ENCODE measurements at regions not wholly inside any gene's neighbourhood (a gene's known extent, or its start where the extent isn't known, plus 50 kb on each side); places are given as distances from the start of the nearest gene placed in this dataset.
A peak's percentile ranks its signal among the peaks of the same experiment; 100 is the strongest.

DNA sequence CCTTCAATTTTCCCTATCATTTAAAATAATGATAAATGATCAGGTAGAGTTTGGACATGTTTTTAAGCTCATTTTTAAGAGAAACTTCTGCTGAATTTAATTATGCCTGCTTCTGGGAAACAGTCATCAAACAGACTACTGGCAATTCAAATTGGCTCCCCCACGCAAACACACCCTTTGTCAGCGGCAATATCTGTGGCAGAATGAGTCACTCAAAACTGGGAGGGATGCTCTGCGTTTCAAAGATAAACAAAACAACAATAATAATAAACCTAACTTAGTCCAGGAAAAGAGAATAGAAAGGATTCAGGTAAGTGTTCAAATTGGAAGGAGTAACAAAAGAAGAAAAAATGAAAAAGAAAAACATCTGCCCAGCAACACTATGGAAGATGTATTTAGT, 108.1 kb upstream of the ERCC4 start (continued):
- TF ChIP-seq, protein P1, sequence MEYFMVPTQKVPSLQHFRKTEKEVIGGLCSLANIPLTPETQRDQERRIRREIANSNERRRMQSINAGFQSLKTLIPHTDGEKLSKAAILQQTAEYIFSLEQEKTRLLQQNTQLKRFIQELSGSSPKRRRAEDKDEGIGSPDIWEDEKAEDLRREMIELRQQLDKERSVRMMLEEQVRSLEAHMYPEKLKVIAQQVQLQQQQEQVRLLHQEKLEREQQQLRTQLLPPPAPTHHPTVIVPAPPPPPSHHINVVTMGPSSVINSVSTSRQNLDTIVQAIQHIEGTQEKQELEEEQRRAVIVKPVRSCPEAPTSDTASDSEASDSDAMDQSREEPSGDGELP (CRISPR knock-in tag; IDR thresholded peaks at IDR 0.05; ENCODE audit: borderline replicate concordance) = no peak
- TF ChIP-seq SMARCE1 (IDR thresholded peaks at IDR 0.05) = peak; percentile 19; the same call in 1 of the 2 replicates
- peak; percentile 71 for TF ChIP-seq ARID1B (IDR thresholded peaks at IDR 0.05)
- TF ChIP-seq, protein P2, sequence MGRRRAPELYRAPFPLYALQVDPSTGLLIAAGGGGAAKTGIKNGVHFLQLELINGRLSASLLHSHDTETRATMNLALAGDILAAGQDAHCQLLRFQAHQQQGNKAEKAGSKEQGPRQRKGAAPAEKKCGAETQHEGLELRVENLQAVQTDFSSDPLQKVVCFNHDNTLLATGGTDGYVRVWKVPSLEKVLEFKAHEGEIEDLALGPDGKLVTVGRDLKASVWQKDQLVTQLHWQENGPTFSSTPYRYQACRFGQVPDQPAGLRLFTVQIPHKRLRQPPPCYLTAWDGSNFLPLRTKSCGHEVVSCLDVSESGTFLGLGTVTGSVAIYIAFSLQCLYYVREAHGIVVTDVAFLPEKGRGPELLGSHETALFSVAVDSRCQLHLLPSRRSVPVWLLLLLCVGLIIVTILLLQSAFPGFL (CRISPR knock-in tag; IDR thresholded peaks at IDR 0.05) = no peak
- TF ChIP-seq ZBED1 (IDR thresholded peaks at IDR 0.05) = no peak
- TF ChIP-seq POLR2G (IDR thresholded peaks at IDR 0.05; ENCODE audit: low read depth, low read length) = no peak
- TF ChIP-seq, protein P3, sequence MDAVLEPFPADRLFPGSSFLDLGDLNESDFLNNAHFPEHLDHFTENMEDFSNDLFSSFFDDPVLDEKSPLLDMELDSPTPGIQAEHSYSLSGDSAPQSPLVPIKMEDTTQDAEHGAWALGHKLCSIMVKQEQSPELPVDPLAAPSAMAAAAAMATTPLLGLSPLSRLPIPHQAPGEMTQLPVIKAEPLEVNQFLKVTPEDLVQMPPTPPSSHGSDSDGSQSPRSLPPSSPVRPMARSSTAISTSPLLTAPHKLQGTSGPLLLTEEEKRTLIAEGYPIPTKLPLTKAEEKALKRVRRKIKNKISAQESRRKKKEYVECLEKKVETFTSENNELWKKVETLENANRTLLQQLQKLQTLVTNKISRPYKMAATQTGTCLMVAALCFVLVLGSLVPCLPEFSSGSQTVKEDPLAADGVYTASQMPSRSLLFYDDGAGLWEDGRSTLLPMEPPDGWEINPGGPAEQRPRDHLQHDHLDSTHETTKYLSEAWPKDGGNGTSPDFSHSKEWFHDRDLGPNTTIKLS (IDR thresholded peaks at IDR 0.05; ENCODE audit: borderline replicate concordance, low read depth) = no peak

DNA sequence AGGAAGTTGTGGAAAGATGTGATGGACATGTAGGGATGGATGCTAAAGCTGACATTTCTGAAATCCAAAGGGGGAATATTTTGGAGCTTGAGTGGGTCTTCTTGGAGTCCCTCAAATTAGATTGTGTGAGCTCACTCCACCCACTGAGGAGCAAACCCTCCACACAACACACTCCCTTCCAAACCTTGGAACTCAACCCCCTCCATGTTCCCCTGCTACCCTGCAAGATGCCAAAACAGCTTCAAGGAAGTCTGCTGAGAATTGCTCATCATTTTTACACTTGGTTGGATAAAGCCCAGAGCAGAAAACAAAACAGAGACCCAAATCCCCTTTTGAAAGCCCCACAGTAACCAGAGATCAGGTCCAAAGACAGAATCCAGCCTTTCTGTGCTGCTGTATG, 103.3 kb upstream of the ERCC4 start:
- ATAC-seq (no peak), DNase-seq (ENCODE audit: extremely low read depth in 1 of 4, low spot score in 3 of 4) (no peak), FAIRE-seq (no peak)
- no peak overlapping the region for H3K4me3 ChIP-seq
- no TSS peak for BruUV-seq (replicated peaks)
- no peak overlapping the region for H2AFZ ChIP-seq (ENCODE audit: low read depth, low read length)
- in situ Hi-C loops (cut with MboI) = no loop called here
- no peaks in the 10 kb centered on the region for H4K20me1 ChIP-seq (replicated peaks; ENCODE audit: control insufficient read depth, insufficient read depth, low read length)
- H3K79me2 ChIP-seq (ENCODE audit: control insufficient read depth, insufficient read depth, low read length) = no peaks in the 10 kb centered on the region
- no peak overlapping the region for H3K27ac ChIP-seq (ENCODE audit: extremely low read depth, low read depth, low read length)
- intact Hi-C loops (cut with micrococcal nuclease) = no loop called here
- ChIA-PET CTCF (ENCODE audit: low intra/inter-chr PET ratio) (no interaction called here), POLR2A (interaction anchor here (1.0 kb wide), 1 partner anchor 34 kb away, joined by 3 read pairs; no protein-coding TSS in a partner anchor)
- H3K27me3 ChIP-seq (ENCODE audit: control insufficient read depth in 2 of 2, insufficient read depth in 2 of 2, low read length in 2 of 2) = peaks cover 0 to 4% of the 10 kb centered on the region in 2 experiments; a peak in 1 of 5 replicates
- H3K9me1 ChIP-seq (ENCODE audit: control insufficient read depth, insufficient read depth, low read length) = no peaks in the 10 kb centered on the region
- no peak overlapping the region for H3K9ac ChIP-seq (ENCODE audit: insufficient read depth in 1 of 2, low read depth in 2 of 2, low read length in 2 of 2)
- no peaks in the 10 kb centered on the region for H3K9me3 ChIP-seq (replicated peaks; ENCODE audit: control insufficient read depth, insufficient read depth, low read depth, low read length)
- H3K4me2 ChIP-seq (ENCODE audit: insufficient read depth, low read length) = no peak overlapping the region
- no peaks in the 10 kb centered on the region for H3K4me1 ChIP-seq (replicated peaks in 1 of 2; ENCODE audit: control insufficient read depth in 2 of 2, insufficient read depth in 2 of 2, low read length in 2 of 2)
- no peaks in the 10 kb centered on the region for H3K36me3 ChIP-seq (ENCODE audit: control insufficient read depth, insufficient read depth, low read length)
- TF ChIP-seq, protein P4, sequence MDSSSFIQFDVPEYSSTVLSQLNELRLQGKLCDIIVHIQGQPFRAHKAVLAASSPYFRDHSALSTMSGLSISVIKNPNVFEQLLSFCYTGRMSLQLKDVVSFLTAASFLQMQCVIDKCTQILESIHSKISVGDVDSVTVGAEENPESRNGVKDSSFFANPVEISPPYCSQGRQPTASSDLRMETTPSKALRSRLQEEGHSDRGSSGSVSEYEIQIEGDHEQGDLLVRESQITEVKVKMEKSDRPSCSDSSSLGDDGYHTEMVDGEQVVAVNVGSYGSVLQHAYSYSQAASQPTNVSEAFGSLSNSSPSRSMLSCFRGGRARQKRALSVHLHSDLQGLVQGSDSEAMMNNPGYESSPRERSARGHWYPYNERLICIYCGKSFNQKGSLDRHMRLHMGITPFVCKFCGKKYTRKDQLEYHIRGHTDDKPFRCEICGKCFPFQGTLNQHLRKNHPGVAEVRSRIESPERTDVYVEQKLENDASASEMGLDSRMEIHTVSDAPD (CRISPR knock-in tag; IDR thresholded peaks at IDR 0.05) = no peak
- no peak for TF ChIP-seq HNRNPH1 (optimal IDR thresholded peaks at IDR 0.05; ENCODE audit: low read depth, low read length)
- no peak for TF ChIP-seq ZNF24 (IDR thresholded peaks at IDR 0.05)
- no peak for TF ChIP-seq PHF21A (IDR thresholded peaks at IDR 0.05; ENCODE audit: borderline replicate concordance, low read depth)
- no peak for TF ChIP-seq NR1H2 (CRISPR knock-in tag; IDR thresholded peaks at IDR 0.05)
- no peak for TF ChIP-seq ZNF143 (CRISPR knock-in tag; IDR thresholded peaks at IDR 0.05)
- no peak for TF ChIP-seq CBFA2T3 (IDR thresholded peaks at IDR 0.05)
- TF ChIP-seq, protein P5, sequence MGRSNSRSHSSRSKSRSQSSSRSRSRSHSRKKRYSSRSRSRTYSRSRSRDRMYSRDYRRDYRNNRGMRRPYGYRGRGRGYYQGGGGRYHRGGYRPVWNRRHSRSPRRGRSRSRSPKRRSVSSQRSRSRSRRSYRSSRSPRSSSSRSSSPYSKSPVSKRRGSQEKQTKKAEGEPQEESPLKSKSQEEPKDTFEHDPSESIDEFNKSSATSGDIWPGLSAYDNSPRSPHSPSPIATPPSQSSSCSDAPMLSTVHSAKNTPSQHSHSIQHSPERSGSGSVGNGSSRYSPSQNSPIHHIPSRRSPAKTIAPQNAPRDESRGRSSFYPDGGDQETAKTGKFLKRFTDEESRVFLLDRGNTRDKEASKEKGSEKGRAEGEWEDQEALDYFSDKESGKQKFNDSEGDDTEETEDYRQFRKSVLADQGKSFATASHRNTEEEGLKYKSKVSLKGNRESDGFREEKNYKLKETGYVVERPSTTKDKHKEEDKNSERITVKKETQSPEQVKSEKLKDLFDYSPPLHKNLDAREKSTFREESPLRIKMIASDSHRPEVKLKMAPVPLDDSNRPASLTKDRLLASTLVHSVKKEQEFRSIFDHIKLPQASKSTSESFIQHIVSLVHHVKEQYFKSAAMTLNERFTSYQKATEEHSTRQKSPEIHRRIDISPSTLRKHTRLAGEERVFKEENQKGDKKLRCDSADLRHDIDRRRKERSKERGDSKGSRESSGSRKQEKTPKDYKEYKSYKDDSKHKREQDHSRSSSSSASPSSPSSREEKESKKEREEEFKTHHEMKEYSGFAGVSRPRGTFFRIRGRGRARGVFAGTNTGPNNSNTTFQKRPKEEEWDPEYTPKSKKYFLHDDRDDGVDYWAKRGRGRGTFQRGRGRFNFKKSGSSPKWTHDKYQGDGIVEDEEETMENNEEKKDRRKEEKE (IDR thresholded peaks at IDR 0.05; ENCODE audit: borderline replicate concordance in 1 of 2, control insufficient read depth in 1 of 2, low read depth in 2 of 2, low read length in 1 of 2) = no peak
